HT1080 (cell line): ENCODE measurements at regions not wholly inside any gene's neighbourhood (a gene's known extent, or its start where the extent isn't known, plus 50 kb on each side); places are given as distances from the start of the nearest gene placed in this dataset. TPM values are rescaled to one million over a fixed set of nuclear protein-coding genes. Genes with fewer than 3 reads are reported as not detected.

ENCODE experiments used
- DNase-seq: peaks from one replicate; pipeline ENCODE4 v3.0.0-alpha.2; 2015; ENCODE audit warnings: low read depth
- small RNA-seq: library from RNA; depleted of rRNA; stranded (forward); fragments of <200 nt; gene quantifications from one replicate; pipeline ENCODE3, GENCODE V24; 2014

DNA sequence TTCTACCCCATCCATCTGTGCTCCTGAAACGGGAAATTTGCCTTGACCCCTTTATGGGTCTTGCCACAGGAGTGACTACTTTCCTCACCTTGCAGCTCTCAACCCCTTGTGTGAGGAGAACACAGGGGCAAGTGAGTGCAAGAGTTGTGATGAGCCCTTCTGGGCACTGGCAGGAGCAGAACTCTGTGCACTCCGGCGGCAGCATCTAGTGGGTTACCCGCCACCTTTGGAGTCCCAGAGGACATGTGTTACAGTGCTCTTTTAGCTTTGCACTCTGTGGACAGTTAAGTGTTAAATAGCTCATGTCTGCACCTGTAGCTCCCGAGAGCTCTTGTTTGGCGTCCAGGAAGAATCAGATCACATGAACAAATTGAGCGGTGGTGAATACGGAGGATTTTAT is 940.2 kb downstream of the GRIK2 start:
- DNase-seq, result no peak

DNA sequence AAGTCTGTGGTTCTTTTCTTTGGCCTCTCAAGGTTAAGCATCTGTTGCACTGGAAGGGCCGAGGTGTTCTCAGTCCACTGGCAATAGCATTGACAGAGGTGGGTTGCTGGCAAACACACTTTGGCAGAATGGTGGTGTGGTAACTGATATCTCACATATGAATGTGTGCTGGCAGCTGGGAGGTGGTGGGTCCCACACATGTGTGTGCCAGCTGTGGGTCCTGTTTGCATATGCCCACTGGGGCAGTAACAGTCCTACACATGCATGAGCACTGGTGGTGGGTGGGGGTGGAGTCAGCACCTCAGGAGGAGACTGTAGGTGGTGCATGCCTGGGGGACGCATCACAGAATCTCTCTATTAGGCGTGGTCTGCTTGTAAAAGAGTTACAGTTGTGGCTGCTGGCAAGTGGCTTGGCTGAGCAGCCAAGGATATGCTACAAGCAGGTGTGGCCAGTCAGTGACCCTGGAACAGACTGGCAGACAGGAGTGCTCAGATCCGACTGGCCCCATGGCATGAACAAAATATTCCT is 934.3 kb downstream of the GRIK2 start:
- DNase-seq, result no peak

DNA sequence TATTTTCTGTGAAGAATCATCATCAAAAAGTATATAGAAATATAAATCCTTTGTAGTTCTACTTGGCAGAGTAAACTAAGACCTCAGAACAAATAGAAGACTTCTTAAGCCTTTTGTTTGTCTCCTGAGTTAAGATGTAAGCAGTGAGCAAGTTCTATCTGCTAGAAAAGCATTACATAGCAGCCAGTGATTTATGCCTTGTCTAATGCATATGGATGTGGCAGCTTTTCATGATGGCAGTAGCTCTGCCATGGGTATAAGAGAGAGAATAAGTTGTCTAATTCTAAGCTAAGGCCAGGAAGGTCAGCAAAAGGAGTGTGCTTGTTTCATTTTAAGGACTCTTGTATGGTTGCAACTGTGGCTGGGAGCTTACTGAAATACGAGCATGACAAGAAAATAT is 920.2 kb downstream of the GRIK2 start:
- DNase-seq, result no peak

DNA sequence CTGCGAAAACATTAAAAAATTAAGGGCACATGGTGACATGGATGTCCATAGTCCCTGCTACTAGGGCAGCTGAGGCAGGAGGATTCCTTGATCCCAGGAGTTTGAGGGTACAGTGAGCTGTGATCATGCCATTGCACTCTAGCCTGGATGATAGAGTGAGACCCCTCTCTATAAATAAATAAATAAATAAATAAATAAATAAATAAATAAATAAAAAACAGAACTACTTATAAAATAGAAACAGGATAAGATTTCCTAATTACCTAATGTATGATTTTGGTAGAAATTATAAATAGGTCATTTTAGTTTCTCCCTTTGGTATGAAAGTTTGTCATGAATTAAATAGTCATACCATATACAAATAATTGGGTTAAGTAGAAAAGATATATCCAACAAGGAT is 916.2 kb downstream of the GRIK2 start:
- DNase-seq, result no peak

DNA sequence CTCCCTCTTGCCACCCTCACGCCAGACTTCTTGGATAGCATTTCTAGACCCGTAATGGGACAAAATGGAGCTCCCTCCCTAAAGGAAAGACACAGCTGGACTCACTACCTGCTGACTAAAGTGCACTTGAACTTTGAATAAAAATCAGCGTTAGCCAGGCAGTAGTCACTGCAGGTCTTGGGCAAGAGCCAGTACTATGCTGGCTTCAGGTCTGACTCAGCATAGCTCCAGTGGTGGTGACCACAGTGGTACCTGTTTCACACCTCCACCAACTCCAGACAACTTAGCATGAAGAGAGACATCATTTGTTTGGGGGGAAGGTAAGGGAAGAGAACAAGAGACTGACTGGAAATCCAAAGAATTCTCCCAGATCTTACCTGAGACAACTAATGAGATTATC is 906.8 kb downstream of the GRIK2 start:
- peak; percentile 34 for DNase-seq

DNA sequence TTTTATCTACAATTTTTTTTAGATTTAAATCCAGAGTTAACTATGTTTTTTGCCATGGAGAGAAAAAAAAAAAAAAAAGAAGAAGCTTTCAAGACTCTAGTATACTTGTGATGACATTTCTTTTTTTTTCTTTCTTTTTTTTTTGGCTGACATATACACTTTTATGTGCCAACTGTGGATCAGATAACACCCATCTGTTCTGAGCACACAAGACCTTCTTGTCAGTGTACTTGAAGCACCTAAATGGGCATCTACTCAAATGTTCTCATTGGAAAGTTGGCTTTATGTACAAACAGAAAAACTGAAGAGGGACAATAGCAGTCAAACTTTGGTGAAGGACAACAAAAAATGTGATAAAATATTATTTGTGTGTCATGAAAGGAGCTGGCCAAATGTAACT is 904.5 kb downstream of the GRIK2 start:
- DNase-seq, result no peak

Small RNAs in the stretch of these regions (small RNA-seq; reads per million reads assigned to genes)
- not detected for gene RF00438
